Parathyroid adenoma (tissue), 2 donors: ENCODE measurements at regions not wholly inside any gene's neighbourhood (a gene's known extent, or its start where the extent isn't known, plus 50 kb on each side); places are given as distances from the start of the nearest gene placed in this dataset.

Experiments used
- H2AFZ ChIP-seq: fragments of 300-600 bp; sonication (generic); one replicate; pipeline ENCODE4 v1.7.0; 2017; ENCODE audit warnings: antibody characterized with exemption, mild to moderate bottlenecking
- H3K27ac ChIP-seq: fragments of 300-600 bp; sonication (generic); one replicate; pipeline ENCODE4 v1.7.0; 2017
- H3K27me3 ChIP-seq: fragments of 300-600 bp; sonication (generic); one replicate; pipeline ENCODE4 v1.7.0; 2017; ENCODE audit warnings: low read length; ENCODE audit not compliant: control insufficient read depth, insufficient read depth
- H3K36me3 ChIP-seq: fragments of 300-600 bp; sonication (generic); one replicate; pipeline ENCODE4 v1.7.0; 2017; ENCODE audit warnings: low read length; ENCODE audit not compliant: control insufficient read depth, insufficient read depth
- H3K4me1 ChIP-seq: fragments of 300-600 bp; sonication (generic); one replicate; pipeline ENCODE4 v1.7.0; 2017; ENCODE audit warnings: control low read depth
- H3K4me2 ChIP-seq: fragments of 300-600 bp; sonication (generic); one replicate; pipeline ENCODE4 v1.7.0; 2017; ENCODE audit warnings: low read length
- H3K4me3 ChIP-seq: fragments of 300-600 bp; sonication (generic); one replicate; pipeline ENCODE4 v1.7.0; 2017; ENCODE audit warnings: low read depth, low read length
- H3K79me2 ChIP-seq: fragments of 300-600 bp; sonication (generic); one replicate; pipeline ENCODE4 v1.7.0; 2017; ENCODE audit warnings: control low read depth
- H3K9ac ChIP-seq: fragments of 300-600 bp; sonication (generic); one replicate; pipeline ENCODE4 v1.7.0; 2017; ENCODE audit warnings: mild to moderate bottlenecking
- H3K9me3 ChIP-seq: fragments of 300-600 bp; sonication (generic); one replicate; pipeline ENCODE4 v1.7.0; 2017; ENCODE audit warnings: low read length; ENCODE audit not compliant: control insufficient read depth
- TF ChIP-seq, protein P1 (sequence below): fragments of 300-600 bp; sonication (generic); IDR thresholded peaks from one replicate; pipeline ENCODE4 v1.7.0; 2017; ENCODE audit warnings: antibody characterized with exemption, mild to moderate bottlenecking
- donor health status: primary hyperparathyroidism.

DNA sequence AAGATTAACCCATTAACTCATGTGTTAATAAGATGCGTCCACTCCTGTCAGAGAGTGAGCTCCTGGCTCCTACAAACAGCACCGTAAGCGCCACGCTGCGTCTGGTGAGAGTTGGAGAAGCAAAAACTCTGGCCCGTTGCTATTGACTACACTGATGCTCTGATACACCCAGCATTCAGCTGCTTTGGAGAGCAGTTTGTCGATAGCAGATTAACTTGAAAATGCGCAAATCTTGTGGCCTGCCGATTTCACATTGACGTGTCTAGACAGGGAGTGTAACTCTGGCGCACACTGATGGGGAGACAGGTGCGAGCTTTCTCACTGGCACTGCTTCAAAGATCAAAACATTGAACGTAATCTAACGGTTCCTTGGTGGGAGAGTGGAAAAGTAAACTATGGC, 151.7 kb upstream of the RPS6KA2 start:
- no peak overlapping the region for H2AFZ ChIP-seq
- no peaks in the 10 kb centered on the region for H3K79me2 ChIP-seq
- no peaks in the 10 kb centered on the region for H3K4me1 ChIP-seq
- no peaks in the 10 kb centered on the region for H3K27me3 ChIP-seq
- no peak overlapping the region for H3K4me2 ChIP-seq
- H3K36me3 ChIP-seq: no peaks in the 10 kb centered on the region
- H3K27ac ChIP-seq: no peak overlapping the region
- no peak overlapping the region for H3K4me3 ChIP-seq
- no peaks in the 10 kb centered on the region for H3K9me3 ChIP-seq
- TF ChIP-seq, protein P1, sequence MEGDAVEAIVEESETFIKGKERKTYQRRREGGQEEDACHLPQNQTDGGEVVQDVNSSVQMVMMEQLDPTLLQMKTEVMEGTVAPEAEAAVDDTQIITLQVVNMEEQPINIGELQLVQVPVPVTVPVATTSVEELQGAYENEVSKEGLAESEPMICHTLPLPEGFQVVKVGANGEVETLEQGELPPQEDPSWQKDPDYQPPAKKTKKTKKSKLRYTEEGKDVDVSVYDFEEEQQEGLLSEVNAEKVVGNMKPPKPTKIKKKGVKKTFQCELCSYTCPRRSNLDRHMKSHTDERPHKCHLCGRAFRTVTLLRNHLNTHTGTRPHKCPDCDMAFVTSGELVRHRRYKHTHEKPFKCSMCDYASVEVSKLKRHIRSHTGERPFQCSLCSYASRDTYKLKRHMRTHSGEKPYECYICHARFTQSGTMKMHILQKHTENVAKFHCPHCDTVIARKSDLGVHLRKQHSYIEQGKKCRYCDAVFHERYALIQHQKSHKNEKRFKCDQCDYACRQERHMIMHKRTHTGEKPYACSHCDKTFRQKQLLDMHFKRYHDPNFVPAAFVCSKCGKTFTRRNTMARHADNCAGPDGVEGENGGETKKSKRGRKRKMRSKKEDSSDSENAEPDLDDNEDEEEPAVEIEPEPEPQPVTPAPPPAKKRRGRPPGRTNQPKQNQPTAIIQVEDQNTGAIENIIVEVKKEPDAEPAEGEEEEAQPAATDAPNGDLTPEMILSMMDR: no peak
- no peak overlapping the region for H3K9ac ChIP-seq

DNA sequence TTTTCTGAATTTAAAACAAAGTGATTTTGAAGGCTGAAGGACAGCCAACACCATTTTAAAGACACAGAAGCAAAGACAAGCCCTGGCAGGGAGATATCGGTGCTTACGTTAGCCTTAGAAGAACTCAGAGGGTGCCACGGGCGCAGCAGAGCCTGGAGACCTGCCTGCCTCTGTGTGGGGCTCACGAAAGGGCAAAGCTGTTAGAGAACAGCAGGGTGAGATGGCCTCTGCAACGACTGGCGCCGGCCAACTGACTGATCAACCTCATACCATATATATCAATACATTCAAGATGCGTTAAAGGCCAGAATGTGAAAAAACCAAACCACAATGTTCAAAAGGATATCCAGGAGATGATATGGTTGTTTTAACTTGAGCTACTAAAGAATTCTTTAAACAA, 151.0 kb upstream of the RPS6KA2 start:
- H3K4me3 ChIP-seq: no peak overlapping the region
- H2AFZ ChIP-seq: no peak overlapping the region
- H3K4me2 ChIP-seq: no peak overlapping the region
- no peaks in the 10 kb centered on the region for H3K79me2 ChIP-seq
- TF ChIP-seq, protein P1: no peak
- no peaks in the 10 kb centered on the region for H3K9me3 ChIP-seq
- H3K9ac ChIP-seq: no peak overlapping the region
- no peaks in the 10 kb centered on the region for H3K36me3 ChIP-seq
- H3K27me3 ChIP-seq: no peaks in the 10 kb centered on the region
- H3K27ac ChIP-seq: no peak overlapping the region
- no peaks in the 10 kb centered on the region for H3K4me1 ChIP-seq

DNA sequence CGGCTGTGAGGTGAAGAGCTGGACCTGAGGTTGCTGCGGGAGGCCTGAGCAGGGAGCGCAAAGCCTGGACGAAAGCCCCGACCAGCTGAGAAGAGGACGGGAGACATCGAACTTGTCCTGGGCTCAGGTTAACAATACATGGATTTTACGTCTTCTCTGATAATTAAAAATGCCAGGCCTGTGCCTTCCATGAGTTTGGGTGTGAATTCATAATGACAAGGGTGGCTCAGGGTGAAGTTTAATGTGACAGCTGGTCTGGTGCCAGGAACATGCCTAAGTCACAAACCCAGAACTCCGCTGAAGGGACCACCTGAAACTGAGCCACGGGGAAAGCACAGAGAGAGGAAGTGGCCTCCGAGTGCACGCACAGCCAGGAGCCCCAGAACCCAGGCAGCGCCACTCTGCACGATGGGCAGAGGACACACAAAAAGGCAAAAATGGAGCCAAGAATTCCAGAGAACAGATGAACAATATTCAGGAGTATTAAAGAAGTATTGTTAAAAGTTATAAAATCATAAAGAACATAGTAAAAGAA, 150.1 kb upstream of the RPS6KA2 start:
- H3K4me3 ChIP-seq: no peak overlapping the region
- H3K4me2 ChIP-seq: no peak overlapping the region
- H3K36me3 ChIP-seq: no peaks in the 10 kb centered on the region
- H3K9ac ChIP-seq: no peak overlapping the region
- no peaks in the 10 kb centered on the region for H3K79me2 ChIP-seq
- H3K27me3 ChIP-seq: no peaks in the 10 kb centered on the region
- H3K9me3 ChIP-seq: no peaks in the 10 kb centered on the region
- no peak overlapping the region for H2AFZ ChIP-seq
- no peaks in the 10 kb centered on the region for H3K4me1 ChIP-seq
- TF ChIP-seq, protein P1: no peak
- no peak overlapping the region for H3K27ac ChIP-seq

GRCh38 chr6:166776571-166776970, 149.5 kb upstream of the RPS6KA2 start:
- Histone ChIP-seq H3K79me2 (no peaks in the 10 kb centered on the region), H3K27ac (no peak overlapping the region), H3K4me3 (no peak overlapping the region), H3K4me1 (no peaks in the 10 kb centered on the region), H3K9me3 (no peaks in the 10 kb centered on the region), H3K36me3 (no peaks in the 10 kb centered on the region), H2AFZ (no peak overlapping the region), H3K4me2 (no peak overlapping the region), H3K9ac (no peak overlapping the region), H3K27me3 (no peaks in the 10 kb centered on the region)
- TF ChIP-seq, protein P1: no peak

DNA sequence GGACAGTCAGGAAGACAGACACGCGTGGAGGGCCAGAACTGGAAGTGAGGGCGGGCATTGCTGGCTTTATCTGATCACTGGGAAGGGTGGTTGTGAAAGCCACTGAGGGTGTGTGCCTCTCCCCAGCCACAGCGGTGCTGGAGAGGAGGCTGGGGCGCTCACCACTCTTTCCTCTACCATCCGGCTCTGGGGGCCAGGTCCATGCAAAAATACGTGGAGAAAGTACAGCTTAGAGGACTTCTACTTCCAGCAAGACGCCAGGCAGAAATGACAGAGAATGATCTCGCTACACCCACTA, 148.8 kb upstream of the RPS6KA2 start:
- Histone ChIP-seq H3K27ac (no peak overlapping the region), H3K4me2 (no peak overlapping the region), H3K79me2 (no peaks in the 10 kb centered on the region), H3K4me3 (no peak overlapping the region), H3K36me3 (no peaks in the 10 kb centered on the region), H2AFZ (no peak overlapping the region), H3K27me3 (no peaks in the 10 kb centered on the region), H3K4me1 (no peaks in the 10 kb centered on the region), H3K9ac (no peak overlapping the region), H3K9me3 (no peaks in the 10 kb centered on the region)
- TF ChIP-seq, protein P1: no peak
